ENCODE measurements at regions not wholly inside any gene's neighbourhood (a gene's known extent, or its start where the extent isn't known, plus 50 kb on each side); places are given as distances from the start of the nearest gene placed in this dataset.

GRCh38 chr9:22919423-22919822 lies 472.8 kb downstream of the DMRTA1 start:
- H3K9me3 ChIP-seq (ENCODE audit: control insufficient read depth, insufficient read depth, low read length) = peaks cover 2% of the 10 kb centered on the region
- no peaks in the 10 kb centered on the region for H3K4me1 Mint-ChIP-seq
- no peak overlapping the region for H3K27ac ChIP-seq (ENCODE audit: low read length)
- H3K36me3 ChIP-seq (ENCODE audit: control insufficient read depth, insufficient read depth, low read length) = no peaks in the 10 kb centered on the region
- H3K4me1 ChIP-seq (ENCODE audit: control insufficient read depth, insufficient read depth, low read length) = no peaks in the 10 kb centered on the region
- DNase-seq (no peak), ATAC-seq (no peak)
- no peak overlapping the region for H3K27ac Mint-ChIP-seq
- no peaks in the 10 kb centered on the region for H3K27me3 Mint-ChIP-seq (ENCODE audit: low read depth in 2 of 2)
- no peak overlapping the region for H3K4me3 Mint-ChIP-seq
- H3K36me3 Mint-ChIP-seq = no peaks in the 10 kb centered on the region
- H3K27me3 ChIP-seq (ENCODE audit: control insufficient read depth, insufficient read depth, low read length) = no peaks in the 10 kb centered on the region
- peaks cover 6 to 9% of the 10 kb centered on the region in 2 donors for H3K9me3 Mint-ChIP-seq
- TF ChIP-seq CTCF (IDR thresholded peaks at IDR 0.05) = no peak
- intact Hi-C loops (cut with micrococcal nuclease) = no loop called here
- no peak overlapping the region for H3K4me3 ChIP-seq (ENCODE audit: low read length)
- WGBS (ENCODE audit: insufficient coverage) = 44% methylated on average over 1 of the region's 1 CpG

GRCh38 chr9:22921742-22922141 lies 475.1 kb downstream of the DMRTA1 start:
- Histone ChIP-seq H3K9me3 (ENCODE audit: control insufficient read depth, insufficient read depth, low read length) (peaks cover 2% of the 10 kb centered on the region), H3K27ac (ENCODE audit: low read length) (no peak overlapping the region), H3K36me3 (ENCODE audit: control insufficient read depth, insufficient read depth, low read length) (no peaks in the 10 kb centered on the region), H3K27me3 (ENCODE audit: control insufficient read depth, insufficient read depth, low read length) (no peaks in the 10 kb centered on the region), H3K4me1 (ENCODE audit: control insufficient read depth, insufficient read depth, low read length) (no peaks in the 10 kb centered on the region), H3K4me3 (ENCODE audit: low read length) (no peak overlapping the region)
- 58% methylated on average over 3 of the region's 3 CpGs for WGBS (ENCODE audit: insufficient coverage)
- no peaks in the 10 kb centered on the region for H3K4me1 Mint-ChIP-seq
- H3K9me3 Mint-ChIP-seq = peaks cover 6 to 9% of the 10 kb centered on the region in 2 donors
- no peak overlapping the region for H3K27ac Mint-ChIP-seq
- H3K27me3 Mint-ChIP-seq (ENCODE audit: low read depth in 2 of 2) = no peaks in the 10 kb centered on the region
- H3K4me3 Mint-ChIP-seq = no peak overlapping the region
- TF ChIP-seq CTCF (IDR thresholded peaks at IDR 0.05) = no peak
- ATAC-seq (no peak), DNase-seq (no peak)
- intact Hi-C loops (cut with micrococcal nuclease) = no loop called here
- H3K36me3 Mint-ChIP-seq = no peaks in the 10 kb centered on the region

- Histone ChIP-seq H3K36me3 (ENCODE audit: control insufficient read depth, insufficient read depth, low read length) (no peaks in the 10 kb centered on the region), H3K27me3 (ENCODE audit: control insufficient read depth, insufficient read depth, low read length) (no peaks in the 10 kb centered on the region), H3K4me1 (ENCODE audit: control insufficient read depth, insufficient read depth, low read length) (no peaks in the 10 kb centered on the region), H3K4me3 (ENCODE audit: low read length) (no peak overlapping the region), H3K9me3 (ENCODE audit: control insufficient read depth, insufficient read depth, low read length) (peaks cover 2% of the 10 kb centered on the region), H3K27ac (ENCODE audit: low read length) (no peak overlapping the region)
- intact Hi-C loops (cut with micrococcal nuclease) = no loop called here
- Mint-ChIP-seq H3K27ac (no peak overlapping the region), H3K4me1 (no peaks in the 10 kb centered on the region), H3K36me3 (peaks cover 1% of the 10 kb centered on the region), H3K9me3 (peaks cover 6 to 9% of the 10 kb centered on the region in 2 donors), H3K4me3 (no peak overlapping the region), H3K27me3 (ENCODE audit: low read depth in 2 of 2) (no peaks in the 10 kb centered on the region)
- 93% methylated on average over 3 of the region's 4 CpGs for WGBS (ENCODE audit: insufficient coverage)
- no peak for TF ChIP-seq CTCF (IDR thresholded peaks at IDR 0.05)
- no peak for DNase-seq
- ATAC-seq = no peak
Measured at GRCh38 chr9:22922222-22922621, 475.6 kb downstream of the DMRTA1 start.

GRCh38 chr9:22954550-22954949 lies 507.9 kb downstream of the DMRTA1 start:
- H3K36me3 Mint-ChIP-seq = peaks cover 7% of the 10 kb centered on the region
- no peaks in the 10 kb centered on the region for H3K4me1 ChIP-seq (ENCODE audit: control insufficient read depth, insufficient read depth, low read length)
- no peak overlapping the region for H3K4me3 ChIP-seq (ENCODE audit: low read length)
- no peak overlapping the region for H3K4me3 Mint-ChIP-seq
- WGBS (ENCODE audit: insufficient coverage) = 84% methylated on average over 2 of the region's 3 CpGs
- H3K27me3 Mint-ChIP-seq (ENCODE audit: low read depth in 2 of 2) = no peaks in the 10 kb centered on the region
- no peak for TF ChIP-seq CTCF (IDR thresholded peaks at IDR 0.05)
- intact Hi-C loops (cut with micrococcal nuclease) = no loop called here
- H3K27ac Mint-ChIP-seq = no peak overlapping the region
- no peak for ATAC-seq
- H3K9me3 ChIP-seq (ENCODE audit: control insufficient read depth, insufficient read depth, low read length) = no peaks in the 10 kb centered on the region
- DNase-seq = no peak
- H3K4me1 Mint-ChIP-seq = no peaks in the 10 kb centered on the region
- H3K9me3 Mint-ChIP-seq = peaks cover 8 to 20% of the 10 kb centered on the region in 2 donors
- no peak overlapping the region for H3K27ac ChIP-seq (ENCODE audit: low read length)
- no peaks in the 10 kb centered on the region for H3K27me3 ChIP-seq (ENCODE audit: control insufficient read depth, insufficient read depth, low read length)
- H3K36me3 ChIP-seq (ENCODE audit: control insufficient read depth, insufficient read depth, low read length) = no peaks in the 10 kb centered on the region
